Activated T-cell treated with anti-CD3 and anti-CD28 coated beads, Interleukin-2, amount 50 U/mL, for 24 hours (primary cell): ENCODE measurements at regions not wholly inside any gene's neighbourhood (a gene's known extent, or its start where the extent isn't known, plus 50 kb on each side); places are given as distances from the start of the nearest gene placed in this dataset.

ENCODE experiments used
- DNase-seq: peaks from one replicate; pipeline ENCODE4 v3.0.0-alpha.2; 2020
- H3K27ac Mint-ChIP-seq: 2 replicates; pipeline ENCODE4 v1.8.0; 2020; ENCODE audit warnings: mild to moderate bottlenecking, mixed read lengths
- H3K27me3 Mint-ChIP-seq: 2 replicates; pipeline ENCODE4 v1.8.0; 2020; ENCODE audit warnings: mixed read lengths
- H3K36me3 Mint-ChIP-seq: 2 replicates; pipeline ENCODE4 v1.8.0; 2020; ENCODE audit warnings: low read depth, mixed read lengths
- H3K4me1 Mint-ChIP-seq: 2 replicates; pipeline ENCODE4 v1.8.0; 2020; ENCODE audit warnings: low read depth, mixed read lengths
- H3K4me3 Mint-ChIP-seq: 2 replicates; pipeline ENCODE4 v1.8.0; 2020; ENCODE audit warnings: mild to moderate bottlenecking, moderate library complexity, mixed read lengths
- H3K9me3 Mint-ChIP-seq: 2 replicates; pipeline ENCODE4 v1.8.0; 2020; ENCODE audit warnings: mixed read lengths

DNA sequence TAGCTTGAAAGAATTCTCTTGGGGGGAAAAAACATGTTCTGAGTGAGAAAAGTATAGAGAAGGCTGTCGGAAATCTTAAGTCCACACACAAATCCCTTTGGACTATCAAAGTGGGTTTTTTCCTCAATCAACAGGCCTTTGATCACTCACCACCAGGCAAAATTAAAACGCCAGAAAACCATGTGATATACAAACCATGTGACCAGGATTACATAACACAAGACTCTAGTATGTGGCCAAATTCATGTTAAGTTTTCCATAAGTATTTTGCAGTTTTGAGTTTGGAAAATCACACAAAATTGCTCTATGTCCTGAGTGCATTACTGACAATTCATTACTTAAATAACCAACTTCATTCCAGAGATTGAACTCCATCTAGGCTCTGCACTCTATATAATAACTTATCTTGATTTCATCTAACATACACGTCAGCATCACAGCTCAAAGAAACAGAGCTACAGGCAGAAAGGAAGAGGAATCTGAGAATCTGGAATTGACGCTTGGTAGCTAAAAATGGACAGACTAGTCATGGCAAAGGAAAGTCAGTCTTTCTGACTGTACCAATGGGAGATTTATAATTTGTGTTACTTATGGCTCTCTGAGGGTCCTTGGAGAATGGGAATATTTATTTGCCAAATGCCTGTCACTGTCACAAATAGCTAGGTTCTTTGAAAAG, 383.5 kb downstream of the SFMBT2 start:
- Mint-ChIP-seq H3K36me3 (no peaks in the 10 kb centered on the region), H3K4me1 (peaks cover 42% of the 10 kb centered on the region), H3K4me3 (no peak overlapping the region), H3K27me3 (no peaks in the 10 kb centered on the region), H3K9me3 (peaks cover 12% of the 10 kb centered on the region), H3K27ac (no peak overlapping the region)
- DNase-seq = no peak

DNA sequence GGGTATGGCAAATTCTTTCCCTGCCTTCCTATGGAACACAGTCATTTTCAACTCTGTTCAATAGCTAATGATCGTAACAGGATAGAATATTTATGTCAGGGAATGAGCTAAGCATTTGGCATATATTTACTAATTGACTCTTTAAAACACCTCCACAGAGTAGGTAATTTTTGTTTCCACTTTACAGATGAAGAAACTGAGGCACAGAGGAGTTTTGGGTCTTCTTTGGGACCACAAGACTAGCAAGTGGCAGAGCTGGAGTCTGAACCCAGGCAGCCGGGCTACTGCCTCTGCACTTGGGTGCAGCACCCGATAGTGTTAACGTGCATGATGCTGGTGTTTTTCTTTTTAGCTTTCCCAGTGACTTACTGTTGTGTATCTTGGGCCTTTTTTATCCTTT, 384.0 kb downstream of the SFMBT2 start:
- H3K4me1 Mint-ChIP-seq = peaks cover 39% of the 10 kb centered on the region
- DNase-seq = no peak
- H3K9me3 Mint-ChIP-seq = peaks cover 12% of the 10 kb centered on the region
- no peaks in the 10 kb centered on the region for H3K27me3 Mint-ChIP-seq
- H3K27ac Mint-ChIP-seq = no peak overlapping the region
- H3K36me3 Mint-ChIP-seq = no peaks in the 10 kb centered on the region
- no peak overlapping the region for H3K4me3 Mint-ChIP-seq

DNA sequence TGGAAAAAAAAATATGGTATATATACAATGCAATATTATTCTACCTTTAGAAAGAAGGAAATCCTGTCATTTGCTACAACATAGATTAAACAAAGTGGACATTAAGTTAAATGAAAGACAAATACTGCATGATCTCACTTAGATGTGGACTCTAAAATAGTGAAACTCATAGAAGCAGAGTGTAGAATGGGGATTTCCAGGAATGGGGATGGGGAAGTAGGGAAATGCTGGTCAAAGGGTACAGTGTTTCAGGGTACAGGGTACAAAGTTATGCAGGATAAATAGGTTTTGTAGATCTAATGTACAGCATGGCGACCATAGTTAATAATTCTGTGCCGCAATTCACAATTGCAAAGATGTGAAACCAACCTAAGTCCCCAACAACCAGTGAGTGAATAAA, 385.5 kb downstream of the SFMBT2 start:
- Mint-ChIP-seq H3K4me3 (no peak overlapping the region), H3K36me3 (no peaks in the 10 kb centered on the region), H3K9me3 (peaks cover 9% of the 10 kb centered on the region), H3K27ac (no peak overlapping the region), H3K27me3 (no peaks in the 10 kb centered on the region), H3K4me1 (peaks cover 31% of the 10 kb centered on the region)
- DNase-seq = no peak

DNA sequence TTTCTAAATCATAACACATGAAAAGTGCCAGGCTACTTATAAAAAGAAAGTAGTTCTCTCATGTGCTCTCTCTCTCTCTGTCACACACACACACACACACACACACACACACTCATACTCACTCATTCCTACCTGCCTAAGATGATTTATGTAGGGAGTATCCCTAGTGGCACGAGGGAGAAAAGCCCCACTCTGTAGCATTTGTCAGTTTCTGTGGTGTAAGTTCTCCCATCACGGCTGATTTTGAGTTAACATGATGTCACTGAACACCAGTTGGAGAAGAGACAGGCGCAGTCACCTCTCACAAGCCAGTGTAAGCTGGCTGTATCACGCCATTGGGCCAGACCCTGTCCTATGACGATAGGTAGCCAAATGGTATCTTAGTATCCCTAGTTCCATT, 395.4 kb downstream of the SFMBT2 start:
- no peaks in the 10 kb centered on the region for H3K36me3 Mint-ChIP-seq
- peaks cover 9% of the 10 kb centered on the region for H3K9me3 Mint-ChIP-seq
- no peak for DNase-seq
- H3K4me3 Mint-ChIP-seq = no peak overlapping the region
- H3K4me1 Mint-ChIP-seq = no peaks in the 10 kb centered on the region
- H3K27me3 Mint-ChIP-seq = no peaks in the 10 kb centered on the region
- H3K27ac Mint-ChIP-seq = no peak overlapping the region

DNA sequence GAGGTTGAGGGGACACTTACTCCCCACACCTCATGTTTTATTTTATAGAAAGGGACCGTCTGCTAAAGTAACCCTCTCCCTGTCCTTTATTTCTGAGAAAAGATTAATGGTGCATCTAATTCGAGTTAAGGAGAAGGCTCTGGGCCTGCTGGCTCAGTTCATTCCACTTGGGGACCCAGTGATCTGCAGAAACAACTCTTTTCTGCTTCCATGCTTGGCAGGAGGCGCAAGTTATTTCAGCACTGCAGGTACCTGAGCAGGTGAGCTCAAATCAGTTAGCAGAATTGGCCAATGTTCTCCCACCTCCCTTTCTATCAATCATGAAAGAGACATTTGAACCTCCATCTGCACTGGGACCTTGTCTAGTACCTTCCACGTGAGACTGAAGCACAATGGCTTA, 396.1 kb downstream of the SFMBT2 start:
- Mint-ChIP-seq H3K9me3 (peaks cover 3% of the 10 kb centered on the region), H3K36me3 (no peaks in the 10 kb centered on the region)

DNA sequence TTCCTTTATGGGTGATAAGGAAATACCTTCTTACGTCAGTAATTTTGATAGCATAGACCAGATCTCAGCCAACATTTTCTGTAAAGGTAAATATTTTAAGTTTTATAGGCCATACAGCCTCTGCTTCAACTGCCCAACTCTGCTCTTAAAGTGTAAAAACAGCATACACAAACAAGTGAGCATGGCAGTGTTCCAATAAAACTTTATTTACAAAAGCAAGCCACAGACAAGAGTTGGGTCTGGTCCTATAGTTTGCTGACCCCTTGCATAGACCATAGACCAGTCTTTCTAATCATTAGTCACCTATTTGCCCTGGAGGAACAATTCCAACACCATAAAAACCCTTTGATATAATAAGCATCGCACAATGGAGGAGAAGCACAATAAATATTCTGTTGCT, 398.8 kb downstream of the SFMBT2 start:
- Mint-ChIP-seq H3K36me3 (no peaks in the 10 kb centered on the region), H3K4me1 (no peaks in the 10 kb centered on the region)

More for the DNA sequence above, 396.1 kb downstream of the SFMBT2 start:
- no peak for DNase-seq
- Mint-ChIP-seq H3K4me1 (no peaks in the 10 kb centered on the region), H3K4me3 (no peak overlapping the region), H3K27me3 (no peaks in the 10 kb centered on the region), H3K27ac (no peak overlapping the region)

DNA sequence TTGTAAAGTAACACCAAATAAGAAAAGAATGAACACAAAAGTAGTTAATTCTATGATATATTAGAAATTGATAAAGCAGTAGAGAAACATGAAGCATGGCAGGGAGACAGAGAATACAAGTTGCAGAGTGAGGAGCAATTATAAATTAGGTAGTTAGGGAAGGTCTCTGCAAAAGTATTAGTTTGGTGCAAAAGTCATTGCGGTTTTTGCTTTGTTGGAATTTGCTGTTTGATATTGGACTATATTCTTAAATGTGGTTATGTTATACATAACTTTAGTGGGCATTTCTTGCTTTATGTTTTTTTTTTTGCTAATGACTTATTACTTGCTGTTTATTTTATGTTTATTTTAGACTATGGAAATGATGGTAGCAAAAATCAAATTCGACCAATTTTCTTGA, 402.2 kb downstream of the SFMBT2 start:
- no peaks in the 10 kb centered on the region for H3K9me3 Mint-ChIP-seq
- no peaks in the 10 kb centered on the region for H3K27me3 Mint-ChIP-seq
- H3K36me3 Mint-ChIP-seq = no peaks in the 10 kb centered on the region
- no peak for DNase-seq
- no peak overlapping the region for H3K27ac Mint-ChIP-seq
- no peak overlapping the region for H3K4me3 Mint-ChIP-seq
- H3K4me1 Mint-ChIP-seq = no peaks in the 10 kb centered on the region

More for the DNA sequence above, 398.8 kb downstream of the SFMBT2 start:
- Mint-ChIP-seq H3K4me3 (no peak overlapping the region), H3K27ac (no peak overlapping the region), H3K27me3 (no peaks in the 10 kb centered on the region), H3K9me3 (no peaks in the 10 kb centered on the region)
- no peak for DNase-seq

DNA sequence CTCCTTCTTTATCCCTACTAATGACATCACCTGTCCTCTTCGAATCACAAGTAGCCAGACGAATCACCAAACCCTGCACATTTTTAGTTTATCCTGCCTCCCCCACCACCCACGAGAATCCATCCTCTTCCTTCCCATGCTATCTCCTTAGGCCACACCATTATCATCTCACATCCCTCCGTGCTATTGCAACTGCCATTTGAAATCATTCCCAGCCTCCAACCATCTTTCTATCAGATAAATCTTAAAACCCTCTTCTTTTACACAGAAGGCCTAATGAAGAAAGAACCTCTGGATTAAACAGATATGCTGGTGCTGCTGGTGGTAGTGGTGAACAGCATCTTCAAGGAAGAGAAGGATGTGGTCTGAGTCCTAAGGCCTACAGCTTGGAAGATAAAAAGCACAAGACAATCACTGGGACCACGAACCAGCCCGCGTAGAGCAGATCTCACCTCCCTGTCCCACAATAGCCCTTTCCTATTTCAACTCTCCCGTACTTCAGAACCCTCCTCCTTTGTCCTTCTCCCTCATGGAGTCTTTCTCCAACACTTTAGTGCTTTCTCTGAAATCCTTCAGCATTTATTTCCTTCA, 403.1 kb downstream of the SFMBT2 start:
- no peaks in the 10 kb centered on the region for H3K27me3 Mint-ChIP-seq
- H3K36me3 Mint-ChIP-seq = no peaks in the 10 kb centered on the region
- no peak for DNase-seq
- H3K4me3 Mint-ChIP-seq = no peak overlapping the region
- no peak overlapping the region for H3K27ac Mint-ChIP-seq
- H3K9me3 Mint-ChIP-seq = no peaks in the 10 kb centered on the region
- H3K4me1 Mint-ChIP-seq = no peaks in the 10 kb centered on the region

DNA sequence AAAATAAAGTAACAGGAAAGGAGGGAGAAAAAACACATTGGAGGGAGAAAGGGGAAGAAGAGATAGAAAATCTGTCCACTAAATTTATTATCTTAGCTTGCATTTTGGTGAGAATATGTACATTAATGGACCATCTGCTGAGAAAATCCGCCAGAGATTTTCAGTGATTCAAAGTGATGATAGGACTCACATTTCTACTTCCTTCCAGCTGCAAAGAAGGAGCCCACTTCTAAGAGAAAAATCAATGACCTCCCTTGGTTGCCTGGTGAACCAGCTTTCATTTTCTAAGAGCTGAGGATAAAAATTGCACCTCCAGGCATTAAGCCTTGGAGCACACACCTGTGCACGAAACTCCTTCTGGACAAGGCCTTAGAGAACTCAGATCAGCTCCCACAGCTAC, 404.3 kb downstream of the SFMBT2 start:
- H3K9me3 Mint-ChIP-seq = no peaks in the 10 kb centered on the region

DNA sequence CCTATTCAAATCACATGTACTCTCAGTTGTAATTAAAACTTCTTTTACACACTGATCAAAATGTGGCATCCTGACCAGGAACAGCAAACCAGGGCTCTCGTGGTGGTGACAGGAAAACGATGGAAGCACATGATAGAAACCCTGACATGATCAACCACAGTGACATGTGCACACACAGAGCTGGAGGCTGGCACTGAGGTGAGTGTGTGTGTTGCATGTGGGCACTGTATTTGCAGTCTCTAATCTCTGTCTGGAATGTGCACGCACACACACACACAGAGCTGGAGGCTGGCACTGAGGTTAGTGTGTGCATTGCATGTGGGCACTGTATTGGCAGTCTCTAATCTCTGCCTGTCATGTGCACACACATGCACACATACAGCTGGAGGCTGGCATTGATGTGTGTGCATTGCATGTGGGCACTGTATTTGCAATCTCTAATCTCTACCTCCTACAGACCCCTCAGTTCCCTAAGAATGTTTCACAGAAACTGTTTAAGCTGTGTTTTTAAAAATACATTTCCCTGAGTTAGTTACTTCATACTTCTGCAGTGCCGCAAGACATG, 406.9 kb downstream of the SFMBT2 start:
- no peak overlapping the region for H3K4me3 Mint-ChIP-seq
- H3K9me3 Mint-ChIP-seq = no peaks in the 10 kb centered on the region
- no peak for DNase-seq
- peaks cover 6% of the 10 kb centered on the region for H3K27me3 Mint-ChIP-seq
- H3K4me1 Mint-ChIP-seq = no peaks in the 10 kb centered on the region
- H3K36me3 Mint-ChIP-seq = no peaks in the 10 kb centered on the region
- H3K27ac Mint-ChIP-seq = no peak overlapping the region

More for the DNA sequence above, 404.3 kb downstream of the SFMBT2 start:
- Mint-ChIP-seq H3K4me1 (no peaks in the 10 kb centered on the region), H3K27ac (no peak overlapping the region), H3K36me3 (no peaks in the 10 kb centered on the region), H3K4me3 (no peak overlapping the region), H3K27me3 (no peaks in the 10 kb centered on the region)
- no peak for DNase-seq

DNA sequence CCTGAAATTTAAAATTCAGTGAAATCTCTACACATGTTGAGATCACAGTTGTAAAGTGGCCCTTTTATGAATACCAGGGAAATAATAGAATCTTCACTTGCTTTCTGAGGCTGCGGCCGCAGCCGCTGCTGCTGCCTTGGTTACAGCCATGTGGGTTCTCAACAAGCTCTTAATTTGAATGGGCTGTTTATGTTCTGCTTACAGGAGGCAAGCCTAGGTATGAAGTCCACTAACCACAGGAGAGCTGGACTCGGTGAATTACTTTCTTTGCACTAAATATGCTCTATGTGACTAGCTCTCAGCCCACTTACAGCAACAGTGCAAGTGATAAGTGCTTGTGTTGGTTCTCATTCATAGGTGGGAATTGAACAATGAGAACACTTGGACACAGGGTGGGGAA, 410.8 kb downstream of the SFMBT2 start:
- no peak for DNase-seq
- H3K36me3 Mint-ChIP-seq = no peaks in the 10 kb centered on the region
- H3K4me1 Mint-ChIP-seq = no peaks in the 10 kb centered on the region
- H3K9me3 Mint-ChIP-seq = no peaks in the 10 kb centered on the region
- no peak overlapping the region for H3K27ac Mint-ChIP-seq
- no peak overlapping the region for H3K4me3 Mint-ChIP-seq
- H3K27me3 Mint-ChIP-seq = peaks cover 6% of the 10 kb centered on the region

DNA sequence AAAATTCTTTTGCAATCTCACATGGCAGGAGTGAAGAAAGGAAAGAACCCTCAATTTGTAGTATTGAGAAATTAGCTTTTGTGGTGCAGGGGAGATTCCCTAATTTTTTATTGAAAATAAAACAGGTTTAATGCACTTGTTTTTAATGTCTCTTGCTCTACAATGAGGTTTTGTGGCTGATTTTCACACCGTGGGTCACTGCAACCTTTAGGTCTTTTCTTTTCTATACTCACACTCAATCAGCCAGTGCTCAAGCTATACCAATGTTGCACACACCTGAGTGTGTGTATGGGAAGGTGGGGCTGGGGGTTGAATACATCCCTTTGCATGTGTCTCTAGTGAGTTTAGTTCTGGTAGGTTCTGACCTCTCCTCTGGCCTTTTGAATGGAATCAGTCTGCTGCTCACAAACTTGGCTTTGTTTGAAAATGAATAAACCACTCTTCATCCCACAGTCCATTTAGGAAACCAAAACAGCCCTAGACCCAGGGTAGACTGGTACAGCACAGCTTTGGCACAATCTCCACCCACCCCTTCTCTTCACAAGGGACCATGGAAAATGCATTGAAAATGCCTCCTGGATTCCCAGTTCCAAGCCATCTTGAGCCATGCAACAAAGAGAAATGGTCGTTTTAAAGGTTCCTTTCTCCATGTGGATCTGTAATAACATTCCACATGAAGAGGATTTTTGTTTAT, 411.5 kb downstream of the SFMBT2 start:
- H3K4me1 Mint-ChIP-seq = no peaks in the 10 kb centered on the region
- no peak overlapping the region for H3K4me3 Mint-ChIP-seq

DNA sequence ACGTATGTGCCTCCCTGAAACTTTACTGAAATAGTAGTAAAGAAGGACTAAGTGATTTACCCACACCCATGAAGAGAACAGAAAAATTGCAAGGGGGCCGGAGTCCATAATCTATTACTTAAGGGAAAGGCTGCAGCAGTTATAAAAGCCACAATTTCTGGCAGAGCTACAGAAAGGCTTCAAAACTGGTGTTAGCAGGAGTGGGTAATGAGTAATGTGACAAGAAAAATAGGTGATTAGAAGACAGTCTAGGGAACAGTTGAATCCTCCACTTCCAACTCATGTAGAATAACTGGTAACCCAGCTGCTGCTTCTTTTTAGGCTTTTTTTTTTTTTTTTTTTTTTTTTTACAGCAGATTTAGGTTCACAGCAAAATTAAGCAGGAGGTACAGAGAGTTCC, 413.3 kb downstream of the SFMBT2 start:
- H3K27me3 Mint-ChIP-seq = peaks cover 6% of the 10 kb centered on the region
- H3K4me3 Mint-ChIP-seq = no peak overlapping the region
- H3K9me3 Mint-ChIP-seq = no peaks in the 10 kb centered on the region
- H3K27ac Mint-ChIP-seq = no peak overlapping the region
- H3K4me1 Mint-ChIP-seq = no peaks in the 10 kb centered on the region
- DNase-seq = no peak
- H3K36me3 Mint-ChIP-seq = no peaks in the 10 kb centered on the region

More for the DNA sequence above, 411.5 kb downstream of the SFMBT2 start:
- no peak for DNase-seq
- Mint-ChIP-seq H3K27me3 (peaks cover 6% of the 10 kb centered on the region), H3K9me3 (no peaks in the 10 kb centered on the region), H3K36me3 (no peaks in the 10 kb centered on the region), H3K27ac (no peak overlapping the region)

DNA sequence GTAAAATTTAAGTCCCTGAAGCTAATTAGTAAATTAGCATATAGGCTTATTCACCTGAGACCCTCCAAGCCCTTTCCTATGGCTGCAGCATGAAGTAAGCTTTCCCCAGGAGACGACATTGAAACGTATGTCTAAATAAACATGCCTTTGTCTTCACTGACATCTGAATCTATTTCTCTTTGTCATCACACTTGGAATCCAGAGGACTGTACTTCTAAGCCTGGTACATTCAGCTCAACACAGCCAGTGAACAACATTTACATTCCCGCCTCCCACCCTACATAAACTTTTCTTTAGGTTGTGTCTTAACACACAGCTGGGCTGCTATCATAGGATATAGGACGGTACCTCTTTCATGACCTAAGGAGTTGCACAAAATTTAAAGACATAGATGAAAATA, 414.4 kb downstream of the SFMBT2 start:
- no peak overlapping the region for H3K4me3 Mint-ChIP-seq
- H3K4me1 Mint-ChIP-seq = no peaks in the 10 kb centered on the region
- H3K27ac Mint-ChIP-seq = no peak overlapping the region
- no peaks in the 10 kb centered on the region for H3K9me3 Mint-ChIP-seq
- peaks cover 6% of the 10 kb centered on the region for H3K27me3 Mint-ChIP-seq
- no peak for DNase-seq
- no peaks in the 10 kb centered on the region for H3K36me3 Mint-ChIP-seq

DNA sequence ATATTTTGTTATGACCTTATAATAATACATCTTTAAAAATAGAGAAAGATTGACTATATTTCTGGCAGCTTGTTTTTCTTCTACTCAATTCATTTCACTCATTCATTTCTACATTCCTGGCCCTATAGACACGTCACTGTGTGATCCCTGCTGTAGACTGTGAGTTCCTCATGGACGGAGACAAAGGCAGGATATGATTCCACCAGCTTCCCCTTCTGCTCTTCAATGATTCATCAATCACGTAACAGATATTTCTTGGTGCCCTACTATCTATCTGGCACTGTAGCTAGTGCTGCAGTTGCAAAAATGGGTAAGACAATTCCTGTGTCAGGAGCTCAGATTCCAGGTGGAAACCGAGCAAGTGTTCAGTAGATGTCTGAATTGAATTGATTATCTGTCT, 415.0 kb downstream of the SFMBT2 start:
- no peak for DNase-seq
- no peak overlapping the region for H3K4me3 Mint-ChIP-seq
- peaks cover 6% of the 10 kb centered on the region for H3K27me3 Mint-ChIP-seq
- H3K9me3 Mint-ChIP-seq = no peaks in the 10 kb centered on the region
- H3K27ac Mint-ChIP-seq = no peak overlapping the region
- peaks cover 1% of the 10 kb centered on the region for H3K4me1 Mint-ChIP-seq
- no peaks in the 10 kb centered on the region for H3K36me3 Mint-ChIP-seq
